ENCODE measurements at regions not wholly inside any gene's neighbourhood (a gene's known extent, or its start where the extent isn't known, plus 50 kb on each side); places are given as distances from the start of the nearest gene placed in this dataset.
"Not testable (repeated sequence)": the region's sequence is repeated elsewhere in the genome, so short reads cannot be mapped to it uniquely, and the experiment has no call there.

DNA sequence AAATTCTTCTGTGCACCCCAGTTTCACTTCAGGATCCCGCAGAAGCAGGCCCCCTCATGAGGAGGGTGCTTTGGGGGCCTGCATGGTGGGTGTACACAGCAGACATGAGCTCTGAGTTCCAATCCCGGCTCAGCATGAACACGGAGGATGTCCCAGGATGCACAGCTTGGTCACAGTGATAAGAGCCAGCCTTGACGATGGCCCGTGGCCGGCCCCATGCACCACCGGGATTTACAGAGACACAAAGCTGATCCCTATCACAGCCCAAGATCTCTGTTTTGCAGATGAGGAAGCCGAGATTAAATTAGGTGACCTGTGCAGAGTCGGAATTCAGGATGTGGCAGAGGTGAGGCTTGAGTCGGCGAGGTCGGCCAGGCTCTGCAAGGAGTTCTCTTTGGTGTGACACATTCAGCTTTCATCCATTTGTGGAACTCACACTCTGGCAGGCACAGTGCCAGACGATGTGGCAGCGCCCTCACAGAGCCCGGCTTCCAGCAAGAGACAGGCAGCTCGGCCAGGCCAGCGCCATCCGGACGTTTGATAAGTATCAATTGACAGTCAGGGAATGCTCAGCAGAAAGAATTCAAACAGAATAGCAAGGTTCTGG lies 456.3 kb upstream of the MYT1L start:
- peaks cover 0 to 39% (median 16%) of the 10 kb centered on the region in 5 donors for H3K27me3 Mint-ChIP-seq
- H3K4me1 Mint-ChIP-seq = no peaks in the 10 kb centered on the region
- POLR2A ChIA-PET = no interaction called here
- ATAC-seq = no peak
- H3K9me3 Mint-ChIP-seq = peaks cover 0 to 9% (median 0%) of the 10 kb centered on the region in 9 donors
- no peaks in the 10 kb centered on the region for H3K36me3 Mint-ChIP-seq
- no peak for DNase-seq
- no peak overlapping the region for H3K4me3 Mint-ChIP-seq
- no peak overlapping the region for H3K27ac Mint-ChIP-seq

DNA sequence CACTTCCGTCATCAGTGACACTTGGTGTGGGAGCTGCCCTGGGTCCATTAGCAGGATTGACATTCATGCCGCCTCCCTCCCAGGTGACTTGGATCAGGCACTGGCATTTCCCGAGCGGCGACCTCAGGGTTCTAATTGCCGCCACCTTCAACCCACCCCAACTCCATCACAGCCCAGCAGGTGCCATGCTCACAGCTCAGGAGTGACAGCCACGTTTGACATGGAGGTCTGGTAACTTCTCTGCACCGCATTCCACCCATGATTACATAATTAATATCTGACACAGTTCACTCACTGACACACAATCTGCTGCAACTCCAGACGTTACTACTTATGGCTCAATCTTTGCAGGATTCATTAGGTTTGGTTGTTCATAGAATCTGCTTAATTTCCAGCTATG lies 450.9 kb upstream of the MYT1L start:
- no peak for DNase-seq
- Mint-ChIP-seq H3K27ac (peak overlapping the region in 1 of 10 donors; percentile 68), H3K36me3 (no peaks in the 10 kb centered on the region), H3K4me1 (peaks cover 0 to 2% (median 0%) of the 10 kb centered on the region in 4 donors), H3K27me3 (peaks cover 0 to 28% (median 13%) of the 10 kb centered on the region in 5 donors), H3K4me3 (no peak overlapping the region), H3K9me3 (peaks cover 0 to 36% (median 14%) of the 10 kb centered on the region in 9 donors)
- POLR2A ChIA-PET = no interaction called here
- no peak for ATAC-seq

DNA sequence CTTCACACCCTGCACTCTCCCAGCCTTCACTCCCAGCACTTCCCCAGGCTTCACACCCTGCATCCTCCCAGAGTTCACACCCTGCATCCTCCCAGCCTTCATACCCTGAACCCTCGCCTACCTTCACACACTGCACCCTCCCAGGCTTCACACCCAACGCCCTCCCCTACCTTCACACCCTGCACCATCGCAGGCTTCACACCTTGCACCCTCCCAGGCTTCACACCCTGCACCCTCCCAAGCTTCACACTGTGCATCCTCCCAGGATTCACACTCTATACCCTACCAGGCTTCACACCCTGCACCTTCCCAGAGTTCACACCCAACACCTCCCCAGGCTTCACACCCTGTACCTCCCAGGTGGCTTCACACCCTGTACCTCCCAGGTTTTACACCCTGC lies 448.7 kb upstream of the MYT1L start:
- H3K4me1 Mint-ChIP-seq = peaks cover 0 to 2% (median 0%) of the 10 kb centered on the region in 4 donors
- no peak overlapping the region for H3K4me3 Mint-ChIP-seq
- peaks cover 0 to 28% (median 9%) of the 10 kb centered on the region in 5 donors for H3K27me3 Mint-ChIP-seq
- POLR2A ChIA-PET = no interaction called here
- no peak overlapping the region for H3K27ac Mint-ChIP-seq
- no peaks in the 10 kb centered on the region for H3K36me3 Mint-ChIP-seq
- no peak for ATAC-seq
- peaks cover 0 to 36% (median 14%) of the 10 kb centered on the region in 9 donors for H3K9me3 Mint-ChIP-seq
- DNase-seq = no peak

DNA sequence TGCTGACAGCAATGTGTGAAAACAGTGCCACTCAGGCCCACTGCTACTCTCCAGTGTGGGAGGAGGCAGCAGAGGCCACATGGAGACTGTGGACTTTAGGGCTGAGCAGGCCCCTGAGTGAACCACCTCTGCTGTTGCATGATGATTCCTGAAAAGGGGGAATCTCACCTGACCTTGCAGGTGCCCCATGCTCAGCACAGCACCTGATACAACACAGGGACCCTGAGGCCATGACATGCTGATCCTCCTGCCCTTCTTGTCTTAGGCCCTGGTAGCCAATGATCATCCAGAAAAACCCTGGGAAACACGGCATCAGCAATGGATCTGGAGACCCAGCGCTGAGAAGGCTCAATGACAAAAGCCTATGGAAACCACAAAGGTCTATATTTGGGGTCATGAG lies 446.8 kb upstream of the MYT1L start:
- Mint-ChIP-seq H3K27me3 (peaks cover 0 to 12% (median 1%) of the 10 kb centered on the region in 5 donors), H3K36me3 (no peaks in the 10 kb centered on the region), H3K27ac (no peak overlapping the region), H3K9me3 (peaks cover 0 to 27% (median 14%) of the 10 kb centered on the region in 9 donors), H3K4me1 (peaks cover 0 to 2% (median 0%) of the 10 kb centered on the region in 4 donors), H3K4me3 (no peak overlapping the region)
- POLR2A ChIA-PET = no interaction called here
- ATAC-seq = no peak
- DNase-seq = no peak

DNA sequence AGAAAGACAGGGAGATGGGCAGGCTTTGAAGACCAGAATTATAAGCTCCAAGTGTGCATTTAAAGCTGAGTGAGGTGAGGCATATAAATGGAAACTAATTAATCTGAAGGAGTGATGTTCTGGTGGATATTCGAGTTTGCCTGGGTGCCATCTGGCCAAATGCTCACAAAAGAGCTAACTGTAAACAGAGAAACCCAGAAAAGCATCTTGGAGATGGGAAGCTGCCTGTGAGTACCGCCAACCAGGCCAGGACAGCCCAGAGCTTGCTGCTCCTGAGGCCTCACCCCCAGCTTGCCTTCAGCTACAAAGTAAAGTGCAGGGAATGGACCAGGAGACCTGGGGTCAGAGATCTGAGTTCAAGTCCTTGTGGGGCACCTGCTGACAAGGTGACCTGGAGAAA lies 446.1 kb upstream of the MYT1L start:
- Mint-ChIP-seq H3K4me3 (no peak overlapping the region), H3K27me3 (peaks cover 0 to 9% (median 0%) of the 10 kb centered on the region in 5 donors), H3K27ac (no peak overlapping the region), H3K36me3 (no peaks in the 10 kb centered on the region), H3K9me3 (peaks cover 0 to 27% (median 14%) of the 10 kb centered on the region in 9 donors), H3K4me1 (peaks cover 0 to 2% (median 0%) of the 10 kb centered on the region in 4 donors)
- ATAC-seq (no peak), DNase-seq (no peak)
- POLR2A ChIA-PET = no interaction called here

DNA sequence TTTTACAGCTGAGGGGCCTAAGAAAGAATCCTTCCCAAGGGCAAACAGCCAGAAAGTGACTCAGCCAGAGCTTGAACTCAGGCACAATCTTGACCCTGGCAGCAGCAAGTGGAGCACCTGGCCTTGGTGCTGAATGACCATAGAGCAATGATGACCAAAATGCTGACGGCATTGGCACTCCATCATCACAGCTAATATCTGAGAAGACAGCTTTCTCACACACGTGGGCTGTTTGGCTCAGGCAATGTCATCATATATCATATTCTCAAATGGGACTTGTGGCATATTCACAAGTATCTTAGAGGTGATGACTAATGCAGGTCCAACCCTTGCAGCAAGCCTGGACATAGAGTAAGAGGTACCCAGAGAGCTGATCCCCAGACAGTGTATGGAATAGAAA lies 443.9 kb upstream of the MYT1L start:
- Mint-ChIP-seq H3K27ac (no peak overlapping the region), H3K4me3 (no peak overlapping the region), H3K36me3 (no peaks in the 10 kb centered on the region), H3K4me1 (peaks cover 0 to 4% (median 0%) of the 10 kb centered on the region in 4 donors), H3K9me3 (peaks cover 0 to 13% (median 7%) of the 10 kb centered on the region in 9 donors), H3K27me3 (peaks cover 0 to 7% (median 0%) of the 10 kb centered on the region in 5 donors)
- POLR2A ChIA-PET = no interaction called here
- no peak for DNase-seq
- no peak for ATAC-seq

DNA sequence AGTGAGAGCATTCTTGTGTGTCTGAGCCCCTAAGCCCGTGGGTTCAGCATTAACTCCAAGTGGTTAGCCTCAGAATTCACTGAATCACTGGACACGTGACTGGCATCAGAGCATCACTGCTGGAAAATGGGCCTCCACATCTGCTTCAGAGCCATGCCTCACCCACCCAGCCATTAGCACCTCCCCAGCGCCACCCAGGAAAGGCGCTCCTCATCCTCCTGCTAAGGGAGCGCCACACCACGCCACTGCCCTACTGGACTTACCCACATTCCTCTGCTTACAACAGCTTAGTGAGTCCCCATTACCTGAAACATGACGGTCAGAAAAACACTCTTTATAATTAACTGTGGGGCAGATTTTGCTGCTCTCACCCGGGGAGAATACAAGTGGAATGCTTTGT lies 442.6 kb upstream of the MYT1L start:
- H3K4me3 Mint-ChIP-seq = no peak overlapping the region
- peaks cover 0 to 7% (median 0%) of the 10 kb centered on the region in 5 donors for H3K27me3 Mint-ChIP-seq
- H3K9me3 Mint-ChIP-seq = peaks cover 0 to 5% (median 0%) of the 10 kb centered on the region in 9 donors
- POLR2A ChIA-PET = no interaction called here
- H3K36me3 Mint-ChIP-seq = no peaks in the 10 kb centered on the region
- peaks cover 0 to 2% (median 0%) of the 10 kb centered on the region in 4 donors for H3K4me1 Mint-ChIP-seq
- DNase-seq (no peak), ATAC-seq (no peak)
- H3K27ac Mint-ChIP-seq = no peak overlapping the region

DNA sequence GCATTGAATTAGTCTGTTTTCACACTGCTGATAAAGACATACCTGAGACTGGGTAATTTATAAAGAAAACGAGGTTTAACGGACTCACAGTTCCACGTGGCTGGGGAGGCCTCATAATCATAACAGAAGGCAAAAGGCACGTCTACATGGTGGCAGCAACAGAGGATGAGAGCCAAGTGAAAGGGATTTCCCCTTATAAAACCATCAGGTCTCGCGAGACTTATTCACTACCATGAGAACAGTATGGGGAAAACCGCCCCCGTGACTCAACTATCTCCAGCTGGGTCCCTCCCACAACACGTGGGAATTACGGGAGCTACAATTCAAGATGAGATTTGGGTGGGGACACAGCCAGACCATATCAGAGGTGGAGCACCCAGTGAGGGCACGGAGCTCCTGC lies 442.0 kb upstream of the MYT1L start:
- POLR2A ChIA-PET, H3K27ac Mint-ChIP-seq, ATAC-seq, DNase-seq, H3K36me3 Mint-ChIP-seq, H3K27me3 Mint-ChIP-seq, H3K4me1 Mint-ChIP-seq, H3K9me3 Mint-ChIP-seq, H3K4me3 Mint-ChIP-seq: not testable (repeated sequence)

DNA sequence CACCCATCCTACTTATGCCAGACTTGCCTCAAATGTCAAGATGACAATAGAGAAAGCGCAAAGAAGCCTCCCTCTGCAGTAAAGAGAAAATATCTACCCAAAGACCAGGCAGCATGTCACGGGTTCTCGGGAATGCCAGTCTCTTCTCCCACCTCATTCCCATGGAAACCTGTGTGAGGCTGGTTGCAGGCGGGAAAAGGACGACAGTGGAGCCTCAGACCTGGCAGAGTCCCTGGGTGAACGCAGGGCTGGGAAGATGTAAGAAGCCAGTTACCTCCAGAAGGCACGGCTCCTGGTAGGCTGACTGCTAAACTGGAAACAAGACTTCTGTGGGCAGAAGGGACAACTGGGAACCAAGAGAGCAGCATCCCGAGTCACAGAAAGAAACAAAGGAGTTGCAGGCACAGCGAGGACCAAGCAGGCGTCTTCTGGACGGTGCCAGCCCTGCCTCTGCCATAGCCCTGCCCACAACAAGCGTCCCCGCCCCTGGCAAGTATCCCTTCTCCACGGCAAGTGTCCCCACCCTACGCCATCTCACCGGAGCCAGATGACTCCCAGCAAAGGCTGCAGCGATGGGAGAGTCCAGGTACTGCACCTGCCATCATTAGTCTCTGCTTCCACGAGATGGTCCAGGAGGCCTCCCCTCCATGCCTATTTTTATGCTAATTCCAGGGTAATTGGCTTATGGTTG lies 440.8 kb upstream of the MYT1L start:
- peaks cover 0 to 2% (median 0%) of the 10 kb centered on the region in 4 donors for H3K4me1 Mint-ChIP-seq
- H3K27ac Mint-ChIP-seq = no peak overlapping the region
- no peak overlapping the region for H3K4me3 Mint-ChIP-seq
- H3K9me3 Mint-ChIP-seq = peaks cover 0 to 5% (median 0%) of the 10 kb centered on the region in 9 donors
- POLR2A ChIA-PET = no interaction called here
- ATAC-seq (no peak), DNase-seq (no peak)
- peaks cover 0 to 7% (median 0%) of the 10 kb centered on the region in 5 donors for H3K27me3 Mint-ChIP-seq
- H3K36me3 Mint-ChIP-seq = no peaks in the 10 kb centered on the region

DNA sequence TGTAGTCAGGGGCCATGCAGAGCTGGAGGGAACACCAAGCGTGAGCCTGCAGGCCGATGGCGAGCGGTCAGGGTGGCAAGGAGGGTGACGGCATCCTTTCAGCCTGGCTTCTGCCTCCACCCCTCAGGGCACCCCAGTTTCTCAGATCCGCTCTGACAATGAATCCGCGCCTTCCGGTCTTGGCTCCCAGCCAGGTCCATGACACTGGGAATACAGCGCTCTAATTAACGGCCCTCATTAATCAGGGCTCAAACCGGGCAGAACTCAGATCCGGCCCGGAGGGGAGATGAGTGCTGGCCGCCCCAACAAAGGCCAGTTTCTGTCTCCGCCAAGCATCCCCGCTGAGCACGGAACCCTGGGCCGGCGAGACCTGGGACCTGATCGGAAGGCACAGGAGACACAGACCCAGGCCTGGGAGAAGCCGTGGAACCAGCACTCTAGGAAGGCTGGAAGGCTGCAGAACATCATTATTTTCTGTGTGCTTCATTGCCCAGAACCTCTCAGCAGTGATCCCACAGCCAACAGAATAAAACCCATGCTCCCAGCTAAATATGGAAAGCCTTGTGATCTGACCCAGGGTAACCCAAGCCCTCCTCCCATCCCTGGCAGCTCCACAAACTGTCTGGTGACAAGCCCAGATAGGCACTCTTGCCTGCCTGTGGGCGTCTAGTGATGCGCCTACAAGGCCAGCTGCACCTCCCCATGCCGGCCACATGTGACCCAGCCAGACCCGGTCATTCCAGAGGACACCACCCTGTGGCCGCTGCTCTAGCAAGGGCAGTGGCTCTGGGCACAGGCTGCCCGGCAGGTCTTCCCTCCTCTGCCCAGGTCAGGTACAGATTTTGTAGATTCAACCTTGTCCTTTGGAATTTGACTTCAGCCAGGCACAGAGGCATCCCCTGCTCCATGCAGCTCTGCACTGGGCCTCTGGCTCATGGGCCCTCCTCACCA lies 438.7 kb upstream of the MYT1L start:
- H3K4me1 Mint-ChIP-seq = peaks cover 0 to 2% (median 0%) of the 10 kb centered on the region in 4 donors
- H3K27ac Mint-ChIP-seq = no peak overlapping the region
- no peaks in the 10 kb centered on the region for H3K36me3 Mint-ChIP-seq
- POLR2A ChIA-PET = no interaction called here
- DNase-seq (no peak), ATAC-seq (no peak)
- no peak overlapping the region for H3K4me3 Mint-ChIP-seq
- H3K9me3 Mint-ChIP-seq = peaks cover 0 to 2% (median 0%) of the 10 kb centered on the region in 9 donors
- peaks cover 0 to 7% (median 0%) of the 10 kb centered on the region in 5 donors for H3K27me3 Mint-ChIP-seq

DNA sequence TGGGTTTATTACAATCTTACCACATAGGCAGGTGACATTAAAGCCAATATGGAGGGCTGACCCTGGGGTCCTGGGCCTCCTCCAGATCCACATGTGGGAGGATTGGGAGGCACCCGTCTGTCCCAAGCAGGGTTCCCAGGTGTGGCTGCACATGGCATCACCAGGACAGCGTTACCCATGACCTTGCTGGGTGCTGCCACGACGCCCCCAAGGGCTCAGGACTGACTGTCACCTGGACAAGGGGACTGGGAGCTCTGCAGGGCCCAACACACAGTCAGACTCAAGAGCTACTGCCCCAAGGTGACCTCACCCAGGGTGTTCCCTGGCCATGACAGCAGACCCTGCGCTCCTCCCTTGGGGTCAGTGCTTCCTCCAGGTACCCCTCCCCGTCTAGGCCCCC lies 437.4 kb upstream of the MYT1L start:
- Mint-ChIP-seq H3K27me3 (peaks cover 0 to 7% (median 0%) of the 10 kb centered on the region in 5 donors), H3K36me3 (no peaks in the 10 kb centered on the region), H3K27ac (peak overlapping the region in 1 of 10 donors; percentile 29), H3K4me3 (no peak overlapping the region), H3K4me1 (peaks cover 0 to 2% (median 0%) of the 10 kb centered on the region in 4 donors), H3K9me3 (peaks cover 0 to 2% (median 0%) of the 10 kb centered on the region in 9 donors)
- DNase-seq = no peak
- POLR2A ChIA-PET = no interaction called here
- no peak for ATAC-seq

DNA sequence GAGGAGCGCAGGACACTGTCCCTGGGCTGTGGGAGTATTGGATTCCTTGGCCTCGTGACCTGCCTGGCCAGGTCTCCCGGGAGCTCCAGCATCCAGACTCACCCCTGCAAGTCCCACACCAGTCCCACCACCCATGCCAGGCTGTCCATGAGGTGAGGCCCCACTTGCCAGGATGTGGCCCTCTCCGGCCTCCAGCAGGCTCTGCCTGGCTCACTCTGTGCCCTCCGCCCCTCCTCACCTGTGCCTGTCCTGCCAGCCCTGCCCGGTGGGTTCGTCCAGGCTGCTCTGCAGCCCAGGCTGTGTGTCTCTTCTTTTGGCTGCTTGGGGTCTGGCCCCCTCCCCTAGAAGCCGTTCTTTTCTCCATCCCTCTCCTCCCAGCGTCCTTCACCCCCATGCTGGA lies 436.8 kb upstream of the MYT1L start:
- ATAC-seq (no peak), DNase-seq (no peak)
- Mint-ChIP-seq H3K27ac (peak overlapping the region in 1 of 10 donors; percentile 29), H3K9me3 (peaks cover 0 to 2% (median 0%) of the 10 kb centered on the region in 9 donors), H3K36me3 (no peaks in the 10 kb centered on the region), H3K27me3 (peaks cover 0 to 7% (median 0%) of the 10 kb centered on the region in 5 donors), H3K4me3 (no peak overlapping the region), H3K4me1 (peaks cover 0 to 2% (median 0%) of the 10 kb centered on the region in 4 donors)
- POLR2A ChIA-PET = no interaction called here

All from naive thymus-derived CD8-positive, alpha-beta T cell (primary cell).